Esophagus squamous epithelium (tissue), 4 donors: ENCODE measurements at regions not wholly inside any gene's neighbourhood (a gene's known extent, or its start where the extent isn't known, plus 50 kb on each side); places are given as distances from the start of the nearest gene placed in this dataset.

Experiments used
- POLR2A ChIP-seq, 4 donors: fragments of 450-650 bp; IDR thresholded peaks; one replicate each; pipeline ENCODE4 v1.6.1; 2017; ENCODE audit warnings: antibody characterized with exemption in 4 of 4, mild to moderate bottlenecking in 4 of 4, moderate library complexity in 3 of 4
- TF ChIP-seq, protein P1 (sequence below), 6 experiments: fragments of 450-650 bp in 4 of 6; fragments of 200-600 bp in 2 of 6; sonication (generic) in 2 of 6; IDR thresholded peaks; one replicate each; pipeline ENCODE4 v1.5.1; 2016 to 2019; ENCODE audit warnings: antibody characterized with exemption in 6 of 6, mild to moderate bottlenecking in 4 of 6, moderate library complexity in 4 of 6

DNA sequence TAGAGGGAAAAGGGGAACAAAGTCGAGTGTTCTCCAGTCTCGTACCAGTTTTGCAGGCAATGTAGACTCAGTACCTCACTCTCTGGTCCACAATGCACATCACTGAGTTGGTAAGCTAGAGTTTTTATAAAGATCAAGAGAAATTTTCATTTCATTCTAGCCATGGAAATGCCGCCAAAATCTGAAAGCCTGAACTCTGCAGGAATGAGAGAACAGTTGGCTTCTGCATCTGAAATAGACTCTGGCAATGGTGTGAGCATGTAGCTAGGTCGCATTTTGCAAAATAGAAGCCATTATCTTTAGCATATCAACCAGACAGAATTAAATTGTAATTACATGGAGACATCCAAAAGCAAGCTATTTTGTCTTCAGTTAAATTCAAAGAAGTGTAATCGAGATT is 381.0 kb downstream of the NOVA1 start:
- no peak for TF ChIP-seq POLR2A (IDR thresholded peaks at IDR 0.05)
- TF ChIP-seq, protein P1, sequence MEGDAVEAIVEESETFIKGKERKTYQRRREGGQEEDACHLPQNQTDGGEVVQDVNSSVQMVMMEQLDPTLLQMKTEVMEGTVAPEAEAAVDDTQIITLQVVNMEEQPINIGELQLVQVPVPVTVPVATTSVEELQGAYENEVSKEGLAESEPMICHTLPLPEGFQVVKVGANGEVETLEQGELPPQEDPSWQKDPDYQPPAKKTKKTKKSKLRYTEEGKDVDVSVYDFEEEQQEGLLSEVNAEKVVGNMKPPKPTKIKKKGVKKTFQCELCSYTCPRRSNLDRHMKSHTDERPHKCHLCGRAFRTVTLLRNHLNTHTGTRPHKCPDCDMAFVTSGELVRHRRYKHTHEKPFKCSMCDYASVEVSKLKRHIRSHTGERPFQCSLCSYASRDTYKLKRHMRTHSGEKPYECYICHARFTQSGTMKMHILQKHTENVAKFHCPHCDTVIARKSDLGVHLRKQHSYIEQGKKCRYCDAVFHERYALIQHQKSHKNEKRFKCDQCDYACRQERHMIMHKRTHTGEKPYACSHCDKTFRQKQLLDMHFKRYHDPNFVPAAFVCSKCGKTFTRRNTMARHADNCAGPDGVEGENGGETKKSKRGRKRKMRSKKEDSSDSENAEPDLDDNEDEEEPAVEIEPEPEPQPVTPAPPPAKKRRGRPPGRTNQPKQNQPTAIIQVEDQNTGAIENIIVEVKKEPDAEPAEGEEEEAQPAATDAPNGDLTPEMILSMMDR (IDR thresholded peaks at IDR 0.05): no peak
